ENCODE measurements at regions not wholly inside any gene's neighbourhood (a gene's known extent, or its start where the extent isn't known, plus 50 kb on each side); places are given as distances from the start of the nearest gene placed in this dataset.
A peak's percentile ranks its signal among the peaks of the same experiment; 100 is the strongest.

DNA sequence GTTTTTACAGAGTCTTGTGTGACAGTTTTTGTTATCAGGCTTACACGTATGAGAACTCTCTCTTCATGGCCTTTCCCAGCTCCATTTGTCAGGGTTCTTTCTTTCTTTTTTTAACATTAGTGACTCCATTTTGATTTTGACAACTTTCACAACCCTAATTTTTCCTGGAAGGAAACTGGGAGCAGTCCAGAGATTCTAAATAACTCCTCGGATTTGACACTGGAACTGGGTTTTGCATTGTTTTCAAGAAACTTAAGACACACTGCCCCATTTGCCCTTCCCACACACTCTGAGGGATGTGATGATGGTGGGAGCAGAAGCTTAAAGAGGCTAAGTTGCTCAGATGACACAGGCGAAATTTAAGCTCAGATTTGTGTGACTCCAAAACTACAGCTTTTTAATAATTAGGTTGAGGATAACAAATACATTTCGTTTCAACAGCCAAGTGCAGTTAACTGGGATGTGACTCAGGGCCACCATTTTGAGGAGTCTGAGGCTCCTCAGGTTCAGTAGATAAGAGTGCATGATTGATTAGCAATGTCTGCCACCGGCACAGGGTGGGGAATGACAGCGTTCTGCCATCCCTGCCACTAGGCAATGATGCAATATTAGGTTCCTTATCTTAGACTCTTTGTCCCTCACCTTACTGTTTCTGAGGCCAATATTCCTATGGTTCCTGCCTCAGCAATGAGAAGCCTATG is 95.1 kb upstream of the ATP1A1 start:
- no peak for DNase-seq (ENCODE audit: low read depth in 2 of 2)
- TF ChIP-seq, protein P1, sequence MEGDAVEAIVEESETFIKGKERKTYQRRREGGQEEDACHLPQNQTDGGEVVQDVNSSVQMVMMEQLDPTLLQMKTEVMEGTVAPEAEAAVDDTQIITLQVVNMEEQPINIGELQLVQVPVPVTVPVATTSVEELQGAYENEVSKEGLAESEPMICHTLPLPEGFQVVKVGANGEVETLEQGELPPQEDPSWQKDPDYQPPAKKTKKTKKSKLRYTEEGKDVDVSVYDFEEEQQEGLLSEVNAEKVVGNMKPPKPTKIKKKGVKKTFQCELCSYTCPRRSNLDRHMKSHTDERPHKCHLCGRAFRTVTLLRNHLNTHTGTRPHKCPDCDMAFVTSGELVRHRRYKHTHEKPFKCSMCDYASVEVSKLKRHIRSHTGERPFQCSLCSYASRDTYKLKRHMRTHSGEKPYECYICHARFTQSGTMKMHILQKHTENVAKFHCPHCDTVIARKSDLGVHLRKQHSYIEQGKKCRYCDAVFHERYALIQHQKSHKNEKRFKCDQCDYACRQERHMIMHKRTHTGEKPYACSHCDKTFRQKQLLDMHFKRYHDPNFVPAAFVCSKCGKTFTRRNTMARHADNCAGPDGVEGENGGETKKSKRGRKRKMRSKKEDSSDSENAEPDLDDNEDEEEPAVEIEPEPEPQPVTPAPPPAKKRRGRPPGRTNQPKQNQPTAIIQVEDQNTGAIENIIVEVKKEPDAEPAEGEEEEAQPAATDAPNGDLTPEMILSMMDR (IDR thresholded peaks at IDR 0.05; ENCODE audit: low read depth, low read length): no peak
- no peak overlapping the region for H3K4me3 ChIP-seq (replicated peaks in 1 of 2; ENCODE audit: low read depth in 2 of 2, low read length in 2 of 2)

DNA sequence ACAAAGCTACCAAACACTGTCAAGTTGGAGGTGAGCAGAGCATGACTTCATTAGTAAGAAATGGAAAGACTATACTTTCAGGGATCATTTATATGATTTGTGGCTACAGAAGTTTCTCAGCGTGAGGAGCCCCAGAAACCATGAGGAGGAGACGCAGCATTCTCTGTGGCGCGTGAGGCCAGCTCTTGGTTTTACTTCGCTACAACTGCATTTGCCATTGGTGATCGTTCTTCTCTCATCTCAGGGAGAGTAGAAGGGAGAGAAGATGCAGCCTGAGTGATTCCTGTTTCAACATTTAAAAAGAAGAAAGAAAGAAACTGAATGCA is 94.5 kb upstream of the ATP1A1 start:
- DNase-seq (ENCODE audit: low read depth in 2 of 2): no peak
- TF ChIP-seq, protein P1 (IDR thresholded peaks at IDR 0.05; ENCODE audit: low read depth, low read length): no peak
- no peak overlapping the region for H3K4me3 ChIP-seq (replicated peaks in 1 of 2; ENCODE audit: low read depth in 2 of 2, low read length in 2 of 2)

DNA sequence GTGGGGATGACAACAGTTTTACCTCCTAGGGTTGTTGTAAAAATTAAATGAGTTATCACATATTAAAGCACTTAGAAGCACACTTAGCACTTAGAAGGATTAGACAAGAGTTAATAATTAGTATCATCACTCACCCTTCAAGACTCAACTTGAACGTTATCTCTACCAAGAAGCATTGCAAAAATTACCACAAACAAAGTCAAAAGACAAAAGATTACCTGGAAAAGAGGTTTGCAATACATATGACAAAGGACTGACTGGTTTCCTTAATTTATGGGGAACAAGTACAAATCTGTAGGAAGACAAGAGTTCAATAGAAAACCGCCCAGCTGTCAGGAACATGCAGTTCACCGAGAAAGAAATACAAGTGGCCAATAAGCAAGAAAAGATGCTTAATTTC is 93.3 kb upstream of the ATP1A1 start:
- H3K4me3 ChIP-seq (replicated peaks in 1 of 2; ENCODE audit: low read depth in 2 of 2, low read length in 2 of 2): no peak overlapping the region
- DNase-seq (ENCODE audit: low read depth in 2 of 2): no peak
- TF ChIP-seq, protein P1 (IDR thresholded peaks at IDR 0.05; ENCODE audit: low read depth, low read length): no peak

DNA sequence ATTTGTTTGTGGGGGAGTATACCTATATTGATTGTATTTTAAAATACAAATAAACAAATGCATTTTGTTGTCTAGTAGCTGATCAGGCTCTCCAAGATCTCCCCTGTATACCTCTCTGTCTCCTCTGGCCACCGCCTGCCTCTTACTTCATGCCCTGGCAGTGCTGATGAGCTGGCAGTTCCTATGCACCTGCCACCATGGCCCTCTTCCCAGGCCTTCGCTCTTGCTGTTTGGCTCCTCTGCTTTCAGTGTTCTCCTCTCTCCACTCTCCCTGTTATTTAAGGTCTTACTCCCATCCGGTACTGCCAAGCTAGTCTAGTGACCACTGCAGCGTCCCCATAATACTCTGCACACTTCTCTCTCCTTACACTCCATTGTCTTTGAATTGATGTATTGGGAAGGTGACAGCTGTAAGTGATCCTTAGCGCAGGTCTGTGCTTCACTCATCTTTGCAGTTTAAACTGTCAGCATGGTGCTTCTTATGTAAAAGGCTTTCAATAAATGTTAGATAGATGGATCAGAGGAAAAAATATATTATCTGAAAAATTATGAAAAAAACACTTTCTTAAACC is 88.1 kb upstream of the ATP1A1 start:
- no peak overlapping the region for H3K4me3 ChIP-seq (replicated peaks in 1 of 2; ENCODE audit: low read depth in 2 of 2, low read length in 2 of 2)
- TF ChIP-seq, protein P1 (IDR thresholded peaks at IDR 0.05; ENCODE audit: low read depth, low read length): no peak
- DNase-seq (ENCODE audit: low read depth in 2 of 2): no peak

DNA sequence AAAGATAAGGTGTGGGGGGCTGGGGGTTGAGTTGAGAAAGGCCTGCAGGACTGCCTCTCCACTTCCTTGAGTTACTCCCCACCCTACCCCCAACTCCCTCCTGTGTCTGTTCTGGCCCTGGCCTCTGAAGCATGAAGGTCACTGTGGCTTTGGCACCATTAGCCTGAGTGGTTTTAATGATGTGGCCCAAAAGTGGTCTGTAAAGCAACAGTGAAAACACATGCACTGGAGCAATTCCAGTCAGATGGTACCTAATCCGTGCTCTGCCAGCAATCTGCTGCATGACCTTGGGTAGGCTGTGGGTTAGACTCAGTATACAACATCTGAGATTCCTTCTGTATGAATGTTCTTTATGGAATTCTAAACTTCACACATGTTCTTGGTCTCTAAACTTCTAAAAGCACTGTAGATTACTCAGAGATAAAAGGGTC is 86.5 kb upstream of the ATP1A1 start:
- TF ChIP-seq, protein P1 (IDR thresholded peaks at IDR 0.05; ENCODE audit: low read depth, low read length): no peak
- H3K4me3 ChIP-seq (replicated peaks in 1 of 2; ENCODE audit: low read depth in 2 of 2, low read length in 2 of 2): no peak overlapping the region
- DNase-seq (ENCODE audit: low read depth in 2 of 2): peak; percentile 15 to 19

DNA sequence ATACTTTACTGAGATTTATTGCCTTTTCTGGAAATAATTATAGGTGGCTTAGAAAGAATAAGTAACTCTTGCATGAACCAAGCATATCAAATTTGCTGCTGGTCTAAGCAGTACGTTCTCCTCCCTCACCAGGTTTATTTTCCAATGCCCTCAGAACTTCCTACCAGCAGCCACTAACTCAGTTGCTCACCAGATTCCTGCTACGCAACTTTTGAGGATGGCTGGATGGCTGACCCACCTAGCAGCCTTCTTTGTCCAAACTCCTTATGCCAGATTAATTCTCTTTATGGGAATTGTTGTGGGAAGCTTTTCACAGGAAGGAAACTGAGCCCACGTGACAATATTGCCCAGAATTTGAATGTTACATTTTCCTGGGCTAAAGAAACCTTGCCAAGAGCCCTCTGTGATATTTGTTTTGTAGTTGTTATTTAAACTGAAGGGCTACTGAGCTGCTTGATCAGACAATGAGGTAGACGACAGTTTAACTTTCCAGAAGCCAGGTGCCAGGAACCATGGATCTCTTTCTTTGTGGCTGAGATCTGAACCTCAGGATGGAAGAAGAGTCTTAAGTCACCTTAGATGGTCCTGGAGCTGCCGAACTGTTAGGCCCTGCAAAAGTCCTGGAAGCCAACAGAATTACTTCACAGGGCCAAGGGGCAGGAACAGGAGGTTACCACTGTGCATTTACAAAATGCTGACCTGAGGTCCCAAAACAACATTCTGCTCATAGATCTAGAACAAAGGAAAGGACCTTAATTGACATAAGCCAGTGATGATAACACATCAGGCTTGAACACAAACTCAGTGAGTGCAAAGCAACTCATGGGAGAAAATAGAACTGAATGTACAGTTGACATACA is 85.5 kb upstream of the ATP1A1 start:
- no peak overlapping the region for H3K4me3 ChIP-seq (replicated peaks in 1 of 2; ENCODE audit: low read depth in 2 of 2, low read length in 2 of 2)
- no peak for DNase-seq (ENCODE audit: low read depth in 2 of 2)
- TF ChIP-seq, protein P1 (IDR thresholded peaks at IDR 0.05; ENCODE audit: low read depth, low read length): no peak

Measured in cardiac fibroblast (primary cell).